GM21528 (cell line): ENCODE measurements at regions not wholly inside any gene's neighbourhood (a gene's known extent, or its start where the extent isn't known, plus 50 kb on each side); places are given as distances from the start of the nearest gene placed in this dataset.

Experiments used
- ATAC-seq: cut with Tn5 transposase; IDR thresholded peaks from one replicate; pipeline ENCODE4 v1.9.1; 2021; ENCODE audit warnings: mild to moderate bottlenecking, moderate library complexity; ENCODE audit not compliant: unreplicated experiment, low FRiP score

GRCh38 chr4:165763640-165764039 is 109.4 kb upstream of the TLL1 start:
- ATAC-seq, result no peak

DNA sequence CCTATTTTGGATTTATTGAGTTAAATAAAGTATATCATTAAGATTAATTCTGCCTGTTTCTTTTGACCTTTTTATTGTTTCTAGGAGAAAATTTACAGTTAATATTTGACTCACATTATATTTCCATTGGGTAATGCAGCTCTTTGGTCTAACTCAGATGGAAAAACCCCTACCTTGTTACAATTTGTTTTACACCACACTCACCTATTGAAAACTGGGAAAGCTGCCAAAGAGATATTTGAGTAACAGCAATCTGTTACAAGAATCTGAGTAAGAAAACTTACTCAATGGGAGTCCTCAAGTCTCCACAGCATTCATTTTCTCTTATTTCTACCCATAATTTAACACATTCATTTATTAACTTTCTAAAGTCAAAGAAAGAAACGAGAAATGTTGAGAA is 108.0 kb upstream of the TLL1 start:
- no peak for ATAC-seq

DNA sequence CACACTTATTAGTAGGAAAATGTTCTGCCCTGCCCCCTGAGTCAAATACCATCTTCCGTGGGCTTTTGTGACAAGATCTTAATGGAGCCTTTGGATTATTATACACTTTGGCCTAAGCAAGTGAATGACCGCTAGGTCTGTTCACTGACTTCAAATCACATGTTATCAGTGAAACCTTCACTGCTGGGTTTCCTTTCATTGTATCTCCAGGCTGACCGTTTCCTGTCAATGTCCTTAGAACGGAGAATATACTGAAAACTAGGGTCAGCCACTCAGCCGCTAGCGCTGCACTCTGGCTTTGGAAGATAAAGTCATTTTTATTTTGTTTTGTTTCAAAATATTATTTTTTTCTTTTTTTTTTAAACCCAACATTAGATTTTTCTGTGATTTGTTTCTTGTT is 107.0 kb upstream of the TLL1 start:
- ATAC-seq, result no peak

GRCh38 chr4:165766976-165767375 is 106.1 kb upstream of the TLL1 start:
- ATAC-seq, result no peak

- no peak for ATAC-seq
These were observed 105.4 kb upstream of the TLL1 start for GRCh38 chr4:165767671-165768070.

- ATAC-seq, result no peak
These were observed 104.8 kb upstream of the TLL1 start for GRCh38 chr4:165768281-165768680.

- no peak for ATAC-seq
These were observed 98.7 kb upstream of the TLL1 start for GRCh38 chr4:165774326-165774725.

GRCh38 chr4:165779950-165780670 is 92.9 kb upstream of the TLL1 start:
- no peak for ATAC-seq

DNA sequence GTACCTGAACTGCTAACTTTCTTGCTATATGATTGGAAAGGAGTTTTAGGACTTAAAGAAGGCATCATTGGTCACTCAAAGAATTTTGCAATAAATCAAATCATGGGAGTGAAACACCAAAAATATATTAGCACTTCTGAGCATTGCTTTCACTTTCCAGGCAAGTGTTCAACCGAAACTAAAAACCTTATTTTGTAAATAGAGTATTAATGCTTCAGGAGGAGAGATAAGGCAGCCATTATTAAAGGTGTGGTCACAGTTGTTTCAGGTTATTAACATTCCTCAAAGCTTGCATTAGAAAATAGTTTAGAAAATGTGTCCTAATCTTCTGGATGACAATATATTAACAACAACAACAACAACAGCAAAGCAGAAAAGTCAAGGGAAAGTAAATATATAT is 92.3 kb upstream of the TLL1 start:
- ATAC-seq, result no peak

GRCh38 chr4:165782623-165783022 is 90.4 kb upstream of the TLL1 start:
- ATAC-seq, result no peak

DNA sequence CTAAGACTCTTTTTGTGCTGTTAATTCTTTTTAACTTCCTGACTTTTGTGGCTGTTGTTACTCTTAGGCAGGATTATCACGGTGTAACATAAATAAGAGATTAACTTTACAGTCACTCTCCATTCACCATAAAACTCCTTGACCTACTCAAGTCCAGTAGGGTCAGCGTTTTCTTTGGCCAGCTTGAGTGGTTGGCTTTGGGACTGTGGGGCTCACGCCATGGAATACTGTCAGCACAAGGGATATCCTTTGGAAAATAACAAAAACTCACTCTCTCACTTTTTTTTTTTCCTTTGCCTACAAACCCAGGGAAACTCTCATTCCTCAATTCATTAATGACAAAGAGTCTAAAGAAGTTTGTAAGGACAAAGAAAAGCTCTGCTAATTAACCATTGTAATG is 89.4 kb upstream of the TLL1 start:
- ATAC-seq, result no peak

DNA sequence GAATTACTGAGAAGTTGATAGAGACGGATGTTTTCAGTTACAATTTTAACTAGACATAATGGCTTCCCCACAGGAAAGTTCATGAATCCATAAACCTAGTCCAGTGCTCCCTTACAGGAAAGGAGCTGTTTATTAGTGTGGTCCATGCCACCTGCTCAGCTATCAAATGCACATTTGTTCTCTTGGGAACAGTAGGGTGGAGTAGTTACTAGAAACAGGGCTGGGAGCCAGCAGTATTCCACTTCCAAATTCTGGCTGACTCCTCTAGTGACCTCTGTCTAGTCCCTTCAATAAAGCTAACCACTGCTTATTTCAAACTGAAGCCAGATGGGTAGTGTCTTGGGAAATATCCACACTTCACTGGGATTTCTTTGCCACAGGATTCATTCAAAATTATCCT is 88.4 kb upstream of the TLL1 start:
- ATAC-seq, result no peak

DNA sequence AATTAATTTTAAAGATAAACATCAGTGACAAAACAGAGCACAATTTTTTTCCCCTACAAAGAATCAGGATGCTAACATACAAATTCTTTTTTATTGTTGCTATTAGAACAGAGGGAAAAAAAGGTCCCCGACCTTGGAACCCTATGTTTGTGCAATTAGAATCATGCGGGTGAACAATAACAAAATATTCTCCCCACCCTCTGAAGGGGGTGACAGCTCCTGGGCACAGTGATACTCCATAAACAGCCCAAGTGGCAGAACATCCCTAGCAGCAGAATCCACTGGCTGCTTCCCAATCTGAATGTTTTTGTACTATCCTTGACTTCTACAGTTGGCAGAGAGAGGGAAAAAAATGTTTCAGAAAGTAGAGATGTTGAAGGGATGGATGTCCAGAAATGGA is 87.7 kb upstream of the TLL1 start:
- ATAC-seq, result no peak

- no peak for ATAC-seq
These were observed 85.3 kb upstream of the TLL1 start for GRCh38 chr4:165787516-165788274.

- no peak for ATAC-seq
These were observed 84.2 kb upstream of the TLL1 start for GRCh38 chr4:165788686-165789463.

DNA sequence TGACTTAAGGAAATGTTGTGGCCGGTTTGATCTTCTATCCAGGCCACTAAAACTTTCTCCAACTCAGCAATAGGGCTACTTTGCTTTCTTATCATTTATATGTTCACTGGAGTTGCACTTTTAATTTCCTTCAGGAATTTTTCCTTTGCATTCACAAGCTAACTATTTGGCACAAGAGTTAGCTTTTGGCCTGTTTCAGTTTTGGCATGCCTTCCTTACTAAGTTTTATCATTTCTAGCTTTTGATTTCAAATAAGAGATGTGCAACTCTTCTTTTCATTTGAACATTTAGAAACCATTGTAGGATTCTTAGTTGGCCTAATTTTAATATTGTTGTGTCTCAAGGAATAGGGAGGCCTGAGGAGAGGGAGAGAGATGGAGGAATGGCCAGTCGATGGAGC is 79.8 kb upstream of the TLL1 start:
- no peak for ATAC-seq

- ATAC-seq, result no peak
These were observed 78.2 kb upstream of the TLL1 start for GRCh38 chr4:165794834-165795233.

GRCh38 chr4:165799384-165799815 is 73.6 kb upstream of the TLL1 start:
- ATAC-seq, result no peak

DNA sequence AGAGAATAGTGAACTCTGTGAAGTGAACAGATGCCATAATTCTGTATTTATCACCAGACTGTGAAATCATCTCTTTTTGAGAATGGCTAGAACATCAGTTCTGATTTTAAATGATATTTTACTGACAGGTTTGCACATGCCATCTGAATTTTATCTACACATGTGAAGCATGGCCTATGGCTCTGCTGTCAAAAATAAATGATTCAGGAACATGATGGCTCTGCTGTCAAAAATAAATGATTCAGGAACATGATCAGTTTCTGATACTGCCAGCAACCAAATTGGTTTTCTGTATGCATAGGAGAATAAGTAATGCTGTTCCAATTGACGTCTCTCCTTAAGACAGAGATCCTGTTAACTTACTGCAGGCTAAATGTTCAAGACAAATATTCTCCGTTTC is 70.6 kb upstream of the TLL1 start:
- no peak for ATAC-seq

DNA sequence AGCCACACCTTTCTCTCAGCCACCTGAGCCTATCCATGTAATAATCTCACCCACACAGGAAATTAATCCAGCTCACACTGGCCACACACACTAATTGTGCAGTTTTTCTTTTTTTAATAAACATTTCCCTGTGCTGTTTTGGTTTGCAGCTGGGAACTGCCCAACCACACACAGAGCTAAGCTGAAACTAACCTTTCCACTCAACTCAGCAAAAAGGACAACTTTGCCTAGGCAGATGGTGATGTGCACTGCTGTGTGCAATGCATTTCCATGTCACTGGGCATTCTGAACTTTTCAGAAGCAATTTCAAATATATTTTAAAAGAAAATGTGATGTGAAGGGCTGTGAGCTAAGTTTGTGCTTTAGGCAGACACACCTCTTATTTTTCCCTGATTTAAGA is 70.0 kb upstream of the TLL1 start:
- no peak for ATAC-seq

- ATAC-seq, result no peak
These were observed 67.6 kb upstream of the TLL1 start for GRCh38 chr4:165805406-165805805.
